ENCODE measurements at regions not wholly inside any gene's neighbourhood (a gene's known extent, or its start where the extent isn't known, plus 50 kb on each side); places are given as distances from the start of the nearest gene placed in this dataset.

DNA sequence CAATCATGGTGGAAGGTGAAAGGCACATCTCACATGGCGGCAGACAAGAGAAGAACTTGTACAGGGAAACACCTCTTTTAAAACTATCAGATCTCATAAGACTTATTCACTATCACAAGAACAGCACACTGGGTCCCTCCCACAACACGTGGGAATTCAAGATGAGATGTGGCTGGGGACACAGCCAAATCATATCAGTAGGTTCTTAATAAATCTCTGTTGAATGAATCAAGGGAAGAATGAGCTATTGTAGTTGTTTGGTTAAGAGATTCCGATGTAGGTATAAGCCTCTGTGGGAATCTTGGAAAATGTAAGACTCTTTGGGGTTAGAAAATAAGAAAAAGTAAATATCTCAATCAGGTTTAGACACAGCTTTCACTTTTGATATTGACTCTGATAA lies 400.2 kb downstream of the KCNRG start:
- no peaks in the 10 kb centered on the region for H3K79me2 ChIP-seq (ENCODE audit: insufficient read depth, low read length)
- no peaks in the 10 kb centered on the region for H4K20me1 ChIP-seq (ENCODE audit: control insufficient read depth, insufficient read depth, insufficient read length)
- H3K27ac Mint-ChIP-seq: no peak overlapping the region
- no peak overlapping the region for H3K4me2 ChIP-seq (ENCODE audit: insufficient read depth, insufficient read length, low read length)
- H3K9me3 Mint-ChIP-seq: peaks cover 10 to 11% of the 10 kb centered on the region in 2 experiments
- no peak overlapping the region for H4K8ac ChIP-seq (replicated peaks; ENCODE audit: insufficient read length, low read depth, low read length)
- no peak overlapping the region for H2BK15ac ChIP-seq (ENCODE audit: low read depth, low read length)
- no peak overlapping the region for H3K4me3 Mint-ChIP-seq
- no peak overlapping the region for H3K56ac ChIP-seq (ENCODE audit: insufficient read length, low read depth, low read length)
- H2BK20ac ChIP-seq (ENCODE audit: low read depth, low read length, poor library complexity, severe bottlenecking): no peak overlapping the region
- no peak overlapping the region for H3T11ph ChIP-seq (ENCODE audit: low read length)
- H3K36me3 Mint-ChIP-seq (ENCODE audit: insufficient read depth in 1 of 3, low read depth in 3 of 3): peaks cover 11 to 25% (median 22%) of the 10 kb centered on the region in 3 experiments
- no peaks in the 10 kb centered on the region for H3K9me3 ChIP-seq (ENCODE audit: control insufficient read depth, low read depth, low read length)
- no peak overlapping the region for H3K23ac ChIP-seq (ENCODE audit: insufficient read length, low read depth, low read length)
- H3K27me3 ChIP-seq (ENCODE audit: insufficient read depth, low read length): no peaks in the 10 kb centered on the region
- H4K5ac ChIP-seq (ENCODE audit: insufficient read length, low read depth, low read length): no peak overlapping the region
- no peak overlapping the region for H2AFZ ChIP-seq (ENCODE audit: low read length)
- TF ChIP-seq, protein P1, sequence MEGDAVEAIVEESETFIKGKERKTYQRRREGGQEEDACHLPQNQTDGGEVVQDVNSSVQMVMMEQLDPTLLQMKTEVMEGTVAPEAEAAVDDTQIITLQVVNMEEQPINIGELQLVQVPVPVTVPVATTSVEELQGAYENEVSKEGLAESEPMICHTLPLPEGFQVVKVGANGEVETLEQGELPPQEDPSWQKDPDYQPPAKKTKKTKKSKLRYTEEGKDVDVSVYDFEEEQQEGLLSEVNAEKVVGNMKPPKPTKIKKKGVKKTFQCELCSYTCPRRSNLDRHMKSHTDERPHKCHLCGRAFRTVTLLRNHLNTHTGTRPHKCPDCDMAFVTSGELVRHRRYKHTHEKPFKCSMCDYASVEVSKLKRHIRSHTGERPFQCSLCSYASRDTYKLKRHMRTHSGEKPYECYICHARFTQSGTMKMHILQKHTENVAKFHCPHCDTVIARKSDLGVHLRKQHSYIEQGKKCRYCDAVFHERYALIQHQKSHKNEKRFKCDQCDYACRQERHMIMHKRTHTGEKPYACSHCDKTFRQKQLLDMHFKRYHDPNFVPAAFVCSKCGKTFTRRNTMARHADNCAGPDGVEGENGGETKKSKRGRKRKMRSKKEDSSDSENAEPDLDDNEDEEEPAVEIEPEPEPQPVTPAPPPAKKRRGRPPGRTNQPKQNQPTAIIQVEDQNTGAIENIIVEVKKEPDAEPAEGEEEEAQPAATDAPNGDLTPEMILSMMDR (conservative IDR thresholded peaks at IDR 0.05): no peak
- no peak overlapping the region for H3K18ac ChIP-seq (ENCODE audit: insufficient read length, low read depth, low read length)
- H3K4me1 Mint-ChIP-seq: peaks cover 31 to 32% of the 10 kb centered on the region in 2 experiments
- H3K4me1 ChIP-seq (ENCODE audit: insufficient read depth, low read length): no peaks in the 10 kb centered on the region
- no peak overlapping the region for H3K27ac ChIP-seq (ENCODE audit: insufficient read length, low read depth, low read length)
- H3K23me2 ChIP-seq (ENCODE audit: insufficient read length, low read depth, low read length, poor library complexity, severe bottlenecking): no peaks in the 10 kb centered on the region
- no peak overlapping the region for H3K9ac ChIP-seq (ENCODE audit: extremely low read depth, insufficient read length, low read length)
- H3K14ac ChIP-seq (ENCODE audit: insufficient read depth, low read length): no peak overlapping the region
- no peak overlapping the region for H2BK12ac ChIP-seq (ENCODE audit: insufficient read length, low read depth, low read length)
- H2BK120ac ChIP-seq (ENCODE audit: low read depth, low read length, poor library complexity, severe bottlenecking): no peak overlapping the region
- H2AK5ac ChIP-seq (ENCODE audit: insufficient read length, low read length): no peak overlapping the region
- no peak overlapping the region for H4K91ac ChIP-seq (ENCODE audit: insufficient read length, low read depth, low read length)
- DNase-seq: no peak
- H2BK5ac ChIP-seq (ENCODE audit: insufficient read length, low read length): no peak overlapping the region
- no peaks in the 10 kb centered on the region for H3K79me1 ChIP-seq (ENCODE audit: insufficient read depth, low read depth, low read length, poor library complexity, severe bottlenecking)
- no peaks in the 10 kb centered on the region for H3K27me3 Mint-ChIP-seq (ENCODE audit: low read depth)
- H3K4ac ChIP-seq (ENCODE audit: low read depth, low read length): no peak overlapping the region
- WGBS (ENCODE audit: extremely low coverage, insufficient read length, low lambda C conversion rate): no CpG with 5 or more reads among the region's 3 CpGs

Measured in H9 (cell line).